Naive thymus-derived CD4-positive, alpha-beta T cell (primary cell): ENCODE measurements at regions not wholly inside any gene's neighbourhood (a gene's known extent, or its start where the extent isn't known, plus 50 kb on each side); places are given as distances from the start of the nearest gene placed in this dataset.

Experiments used
- ATAC-seq: fragments of 150-1000 bp; cut with Tn5 transposase; 2 replicates; pipeline ENCODE4 v1.10.0; 2021; ENCODE audit warnings: mild to moderate bottlenecking, moderate library complexity
- CTCF ChIA-PET: fragments of 350-600 bp; sonication (Branson Sonifier 250); formaldehyde crosslinking; loops from one replicate; lab custom pipeline; 2021; ENCODE audit warnings: antibody characterized with exemption; lab: Charles Lee
- POLR2A ChIA-PET: fragments of 350-600 bp; sonication (Branson Sonifier 250); formaldehyde crosslinking; loops from one replicate; lab custom pipeline; 2021; ENCODE audit warnings: antibody characterized with exemption, inconsistent platforms; lab: Charles Lee
- DNase-seq, 9 donors: peaks; one replicate each; pipeline versions ENCODE4 v3.0.0 to v3.0.0-alpha.2; 2020 to 2022; ENCODE audit warnings: mixed read lengths in 1 of 9
- H3K27ac ChIP-seq: one replicate; pipeline ENCODE4 v1.7.0; 2013; ENCODE audit warnings: mild to moderate bottlenecking, low read depth, low read length, moderate library complexity
- H3K27me3 ChIP-seq, 2 donors: one replicate each; pipeline ENCODE4 v1.7.0; 2013; ENCODE audit warnings: low read length in 2 of 2, mild to moderate bottlenecking in 2 of 2, moderate library complexity in 2 of 2; ENCODE audit not compliant: control insufficient read depth in 2 of 2, insufficient read depth in 2 of 2
- H3K36me3 ChIP-seq, 3 experiments: 1 replicate in 2 of 3; 2 replicates in 1 of 3; pipeline ENCODE4 v1.7.0; 2013; ENCODE audit warnings: low read length in 3 of 3, mild to moderate bottlenecking in 3 of 3, moderate library complexity in 1 of 3; ENCODE audit not compliant: insufficient read depth in 3 of 3, control insufficient read depth in 2 of 3
- H3K4me1 ChIP-seq, 2 donors: one replicate each; pipeline ENCODE4 v1.7.0; 2013; ENCODE audit warnings: low read length in 2 of 2, mild to moderate bottlenecking in 2 of 2, moderate library complexity in 1 of 2; ENCODE audit not compliant: control insufficient read depth in 2 of 2, insufficient read depth in 2 of 2
- H3K4me3 ChIP-seq: 2 replicates; pipeline ENCODE4 v1.7.0; 2013; ENCODE audit warnings: mild to moderate bottlenecking, low read length
- H3K9me3 ChIP-seq, 3 experiments: 1 replicate in 2 of 3; 2 replicates in 1 of 3; pipeline ENCODE4 v1.7.0; 2013; ENCODE audit warnings: low read length in 3 of 3; ENCODE audit not compliant: control insufficient read depth in 2 of 3
- H3K27ac Mint-ChIP-seq, 9 donors: one replicate each; pipeline ENCODE4 v1.8.0; 2020 to 2022; ENCODE audit warnings: mixed read lengths in 9 of 9, mild to moderate bottlenecking in 8 of 9, moderate library complexity in 5 of 9, inconsistent platforms in 2 of 9
- H3K27me3 Mint-ChIP-seq, 5 donors: one replicate each; pipeline ENCODE4 v1.8.0; 2021 to 2022; ENCODE audit warnings: mixed read lengths in 5 of 5, mild to moderate bottlenecking in 1 of 5
- H3K36me3 Mint-ChIP-seq, 5 donors: one replicate each; pipeline ENCODE4 v1.8.0; 2020 to 2022; ENCODE audit warnings: mixed read lengths in 5 of 5, mild to moderate bottlenecking in 3 of 5, inconsistent platforms in 1 of 5
- H3K4me1 Mint-ChIP-seq, 7 donors: one replicate each; pipeline ENCODE4 v1.8.0; 2020 to 2022; ENCODE audit warnings: mixed read lengths in 7 of 7, mild to moderate bottlenecking in 3 of 7, inconsistent platforms in 1 of 7
- H3K4me3 Mint-ChIP-seq, 10 donors: one replicate each; pipeline ENCODE4 v1.8.0; 2020 to 2022; ENCODE audit warnings: mild to moderate bottlenecking in 10 of 10, mixed read lengths in 10 of 10, moderate library complexity in 6 of 10, inconsistent platforms in 2 of 10
- H3K9me3 Mint-ChIP-seq, 11 donors: one replicate each; pipeline ENCODE4 v1.8.0; 2020 to 2022; ENCODE audit warnings: mixed read lengths in 11 of 11, mild to moderate bottlenecking in 4 of 11, inconsistent platforms in 1 of 11, moderate library complexity in 1 of 11
- intact Hi-C, 2 donors: fragments of 100-400 bp; cut with micrococcal nuclease; formaldehyde crosslinking; loops; one replicate each; pipeline ENCODE4 v1.15.1; 2023

DNA sequence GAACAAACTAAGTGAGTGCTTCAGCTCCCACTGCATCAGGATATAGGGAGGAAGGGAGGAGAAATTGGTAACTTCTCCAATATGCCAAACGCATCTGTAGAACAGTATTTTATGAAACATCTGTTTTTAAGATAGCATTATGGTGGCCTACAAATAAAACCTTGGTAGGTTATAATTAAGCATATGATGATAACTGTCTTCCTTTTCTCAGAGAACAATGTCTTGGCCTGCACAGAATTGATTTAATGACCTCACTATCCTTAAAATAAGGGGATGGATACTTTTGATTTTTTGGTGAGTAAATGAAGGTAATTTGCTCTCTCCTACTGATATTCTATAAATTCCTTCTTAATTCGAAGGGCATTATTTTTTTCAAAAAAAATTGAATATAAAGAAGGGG lies 451.5 kb upstream of the TGFBR2 start:
- H3K4me1 ChIP-seq = no peaks in the 10 kb centered on the region
- Mint-ChIP-seq H3K4me1 (no peaks in the 10 kb centered on the region), H3K9me3 (peaks cover 0 to 5% (median 0%) of the 10 kb centered on the region in 11 donors), H3K4me3 (no peak overlapping the region), H3K27me3 (peaks cover 0 to 10% (median 4%) of the 10 kb centered on the region in 5 donors), H3K27ac (no peak overlapping the region), H3K36me3 (no peaks in the 10 kb centered on the region)
- H3K9me3 ChIP-seq = no peaks in the 10 kb centered on the region
- no peaks in the 10 kb centered on the region for H3K36me3 ChIP-seq
- CTCF ChIA-PET = interaction anchor here (1.5 kb wide), 1 partner anchor 45 kb away, joined by 3 read pairs; no protein-coding TSS in a partner anchor
- H3K4me3 ChIP-seq = no peak overlapping the region
- DNase-seq = no peak
- POLR2A ChIA-PET = no interaction called here
- no peak overlapping the region for H3K27ac ChIP-seq
- no peak for ATAC-seq
- intact Hi-C loops = no loop called here
- no peaks in the 10 kb centered on the region for H3K27me3 ChIP-seq

DNA sequence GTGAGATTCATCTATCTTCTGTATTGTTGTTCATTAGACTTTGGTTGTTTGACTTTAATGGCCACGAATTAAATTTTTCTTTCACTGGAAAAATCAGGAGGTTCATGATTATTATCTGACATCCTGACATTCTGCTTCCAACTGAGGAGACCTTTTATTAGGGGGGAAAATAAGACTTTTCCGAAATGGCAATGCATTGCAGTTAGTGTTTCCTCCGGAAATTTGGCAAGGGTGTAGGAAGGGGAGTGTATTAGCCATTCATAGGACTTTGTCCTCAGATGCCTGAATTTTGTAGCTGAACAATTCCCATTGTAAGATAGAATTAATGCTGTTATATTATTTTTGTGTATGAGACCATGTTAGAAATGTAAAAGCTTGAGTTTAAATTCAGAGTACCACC lies 450.6 kb upstream of the TGFBR2 start:
- intact Hi-C loops = no loop called here
- no peak for DNase-seq
- POLR2A ChIA-PET = no interaction called here
- Mint-ChIP-seq H3K27ac (no peak overlapping the region), H3K9me3 (peaks cover 0 to 5% (median 0%) of the 10 kb centered on the region in 11 donors), H3K27me3 (peaks cover 0 to 8% (median 4%) of the 10 kb centered on the region in 5 donors), H3K36me3 (no peaks in the 10 kb centered on the region), H3K4me3 (no peak overlapping the region), H3K4me1 (no peaks in the 10 kb centered on the region)
- ATAC-seq = no peak
- Histone ChIP-seq H3K27ac (no peak overlapping the region), H3K36me3 (no peaks in the 10 kb centered on the region), H3K27me3 (no peaks in the 10 kb centered on the region), H3K4me1 (no peaks in the 10 kb centered on the region), H3K9me3 (no peaks in the 10 kb centered on the region), H3K4me3 (no peak overlapping the region)
- CTCF ChIA-PET = no interaction called here

DNA sequence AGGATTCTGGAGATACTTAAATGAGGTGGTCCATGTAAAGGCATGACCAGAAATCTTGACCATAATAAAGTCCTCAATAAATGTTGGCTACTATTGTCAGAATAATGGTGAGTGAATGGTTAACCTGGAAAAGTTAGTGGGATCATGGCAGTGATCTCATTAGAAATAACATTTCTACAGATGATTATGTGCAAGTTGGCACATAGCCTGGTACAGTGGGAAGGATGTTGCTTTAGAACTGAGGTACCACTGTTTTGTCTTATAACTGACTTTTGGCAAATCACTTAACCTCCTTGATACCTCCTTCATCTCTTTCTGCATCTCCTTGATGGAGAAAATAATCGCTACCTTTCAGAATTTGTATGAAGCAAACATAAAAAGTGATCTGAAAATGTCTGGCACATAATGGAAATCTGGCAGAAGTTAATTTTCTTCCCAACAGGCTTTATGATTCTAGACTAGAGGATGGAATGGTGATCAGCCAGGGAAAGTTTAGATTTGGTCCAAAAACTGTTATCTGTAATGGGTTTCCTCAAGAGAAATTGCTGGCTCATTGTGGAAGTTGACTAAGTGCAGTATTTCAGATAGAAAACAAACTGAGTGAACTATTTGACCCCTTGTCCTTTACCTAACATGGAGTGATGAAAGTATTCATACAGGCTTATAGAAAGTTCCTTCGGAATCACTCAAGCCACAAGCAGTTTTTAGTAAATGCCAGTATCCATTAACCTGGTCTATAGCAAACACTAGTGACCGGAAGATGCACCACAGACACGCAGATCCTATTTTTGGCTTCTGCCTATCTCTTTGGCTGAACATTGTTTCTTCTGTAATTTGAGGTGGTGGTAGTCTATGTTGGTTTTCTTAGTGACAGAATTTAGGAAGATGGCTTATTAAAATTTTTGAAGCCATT lies 449.6 kb upstream of the TGFBR2 start:
- Histone ChIP-seq H3K27me3 (no peaks in the 10 kb centered on the region), H3K4me1 (no peaks in the 10 kb centered on the region), H3K9me3 (no peaks in the 10 kb centered on the region), H3K27ac (no peak overlapping the region), H3K36me3 (no peaks in the 10 kb centered on the region), H3K4me3 (no peak overlapping the region)
- no peaks in the 10 kb centered on the region for H3K4me1 Mint-ChIP-seq
- ChIA-PET CTCF (no interaction called here), POLR2A (no interaction called here)
- peaks cover 0 to 5% (median 0%) of the 10 kb centered on the region in 11 donors for H3K9me3 Mint-ChIP-seq
- intact Hi-C loops = no loop called here
- ATAC-seq = peak; percentile 48
- no peak for DNase-seq
- H3K27me3 Mint-ChIP-seq = peaks cover 0 to 8% (median 4%) of the 10 kb centered on the region in 5 donors
- no peaks in the 10 kb centered on the region for H3K36me3 Mint-ChIP-seq
- no peak overlapping the region for H3K27ac Mint-ChIP-seq
- H3K4me3 Mint-ChIP-seq = no peak overlapping the region

DNA sequence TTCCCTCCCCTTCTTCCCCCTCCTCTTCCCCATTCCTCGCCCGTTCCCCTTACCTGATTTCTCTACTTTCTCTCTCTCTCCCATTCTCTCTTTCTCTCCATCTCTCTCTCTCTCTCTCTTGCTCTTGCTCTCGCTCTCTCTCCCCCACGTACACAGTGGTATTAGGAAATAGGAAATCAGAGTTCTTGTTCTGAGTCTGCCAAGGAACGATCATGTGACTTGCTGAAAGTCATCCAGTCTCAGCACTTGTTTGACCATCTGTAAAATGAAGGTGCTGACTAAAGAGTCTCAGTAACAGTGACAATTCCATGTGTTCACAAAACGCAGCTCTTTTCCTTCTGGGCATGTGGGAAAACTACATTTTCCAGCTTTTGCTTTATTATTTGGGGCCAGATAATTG lies 445.0 kb upstream of the TGFBR2 start:
- no peaks in the 10 kb centered on the region for H3K4me1 Mint-ChIP-seq
- intact Hi-C loops = no loop called here
- DNase-seq (no peak), ATAC-seq (no peak)
- Histone ChIP-seq H3K27ac (no peak overlapping the region), H3K4me3 (no peak overlapping the region), H3K4me1 (no peaks in the 10 kb centered on the region), H3K27me3 (no peaks in the 10 kb centered on the region), H3K36me3 (no peaks in the 10 kb centered on the region), H3K9me3 (no peaks in the 10 kb centered on the region)
- no peak overlapping the region for H3K27ac Mint-ChIP-seq
- H3K4me3 Mint-ChIP-seq = no peak overlapping the region
- H3K9me3 Mint-ChIP-seq = peaks cover 0 to 14% (median 3%) of the 10 kb centered on the region in 11 donors
- peaks cover 0 to 3% (median 0%) of the 10 kb centered on the region in 5 donors for H3K36me3 Mint-ChIP-seq
- ChIA-PET POLR2A (no interaction called here), CTCF (no interaction called here)
- H3K27me3 Mint-ChIP-seq = peaks cover 0 to 2% (median 0%) of the 10 kb centered on the region in 5 donors

DNA sequence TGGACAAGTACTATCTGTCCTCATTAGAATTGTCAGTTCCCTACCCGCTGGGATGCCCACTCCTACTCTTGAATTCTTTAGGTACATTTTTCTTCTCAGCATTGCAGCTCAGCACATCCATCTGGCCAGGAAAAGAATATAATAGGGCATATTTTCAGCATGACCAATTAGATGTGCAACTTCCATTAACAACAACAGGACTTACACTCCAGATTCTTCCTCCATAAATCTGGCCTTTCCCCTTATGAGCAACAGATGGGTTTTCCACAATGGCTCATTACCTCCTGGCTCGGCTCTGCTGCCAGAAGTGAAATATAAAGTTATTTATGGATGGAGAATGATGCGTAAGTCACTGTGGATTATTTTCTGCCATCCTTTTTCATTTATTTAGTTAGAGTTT lies 443.8 kb upstream of the TGFBR2 start:
- no peak for ATAC-seq
- intact Hi-C loops = no loop called here
- H3K36me3 Mint-ChIP-seq = peaks cover 0 to 3% (median 0%) of the 10 kb centered on the region in 5 donors
- Histone ChIP-seq H3K27me3 (no peaks in the 10 kb centered on the region), H3K36me3 (no peaks in the 10 kb centered on the region), H3K4me1 (no peaks in the 10 kb centered on the region), H3K9me3 (no peaks in the 10 kb centered on the region), H3K27ac (no peak overlapping the region), H3K4me3 (no peak overlapping the region)
- H3K4me3 Mint-ChIP-seq = no peak overlapping the region
- H3K27me3 Mint-ChIP-seq = peaks cover 0 to 2% (median 0%) of the 10 kb centered on the region in 5 donors
- CTCF ChIA-PET = no interaction called here
- DNase-seq = no peak
- POLR2A ChIA-PET = no interaction called here
- H3K9me3 Mint-ChIP-seq = peaks cover 0 to 17% (median 4%) of the 10 kb centered on the region in 11 donors
- no peaks in the 10 kb centered on the region for H3K4me1 Mint-ChIP-seq
- H3K27ac Mint-ChIP-seq = no peak overlapping the region

DNA sequence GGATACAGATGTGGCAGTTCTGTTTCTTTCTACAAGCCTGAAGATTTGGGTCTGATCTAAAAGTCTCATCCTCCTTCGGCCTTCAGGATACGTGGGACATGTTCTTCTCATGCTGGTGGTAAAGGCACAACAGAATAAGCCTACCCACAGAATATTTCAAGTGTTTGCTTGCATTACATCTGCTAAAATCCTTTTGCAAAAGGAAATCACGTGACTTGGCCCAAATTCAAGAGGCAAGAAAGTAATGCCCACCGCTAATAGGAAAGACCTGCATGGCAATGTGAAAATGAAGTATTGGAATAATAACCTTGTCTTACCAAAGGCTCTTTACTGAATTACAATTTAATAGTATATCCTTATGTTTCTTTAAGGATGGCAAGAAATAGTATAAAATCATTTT lies 439.9 kb upstream of the TGFBR2 start:
- Mint-ChIP-seq H3K36me3 (peaks cover 0 to 3% (median 0%) of the 10 kb centered on the region in 5 donors), H3K27ac (no peak overlapping the region), H3K9me3 (peaks cover 0 to 17% (median 0%) of the 10 kb centered on the region in 11 donors), H3K4me3 (no peak overlapping the region), H3K4me1 (no peaks in the 10 kb centered on the region), H3K27me3 (peaks cover 0 to 8% (median 0%) of the 10 kb centered on the region in 5 donors)
- H3K36me3 ChIP-seq = no peaks in the 10 kb centered on the region
- no peak for DNase-seq
- POLR2A ChIA-PET = no interaction called here
- no peak overlapping the region for H3K27ac ChIP-seq
- H3K4me3 ChIP-seq = no peak overlapping the region
- intact Hi-C loops = no loop called here
- no peaks in the 10 kb centered on the region for H3K4me1 ChIP-seq
- CTCF ChIA-PET = no interaction called here
- H3K27me3 ChIP-seq = no peaks in the 10 kb centered on the region
- no peaks in the 10 kb centered on the region for H3K9me3 ChIP-seq
- ATAC-seq = no peak
